Psoas muscle (tissue), 7 donors: ENCODE measurements at regions not wholly inside any gene's neighbourhood (a gene's known extent, or its start where the extent isn't known, plus 50 kb on each side); places are given as distances from the start of the nearest gene placed in this dataset.

Source experiments
- ATAC-seq, 4 donors: fragments of 200-7000 bp; cut with Tn5 transposase; one replicate each; pipeline ENCODE4 v1.9.1; 2020; ENCODE audit warnings: moderate library complexity in 3 of 4, mild to moderate bottlenecking in 2 of 4
- DNase-seq, 2 donors: peaks; one replicate each; pipeline ENCODE4 v3.0.0-alpha.2; 2020
- H3K27ac ChIP-seq: fragments of 200-600 bp; one replicate; pipeline ENCODE4 v1.8.0; 2022
- H3K27me3 ChIP-seq, 3 donors: fragments of 200-600 bp in 1 of 3; one replicate each; pipeline versions ENCODE4 v1.6.1 to v1.8.0; 2013 to 2022; ENCODE audit warnings: low read length in 2 of 3, mild to moderate bottlenecking in 2 of 3, moderate library complexity in 1 of 3; ENCODE audit not compliant: insufficient read depth in 3 of 3
- H3K36me3 ChIP-seq, 2 donors: fragments of 200-600 bp in 1 of 2; one replicate each; pipeline versions ENCODE4 v1.6.1 to v1.8.0; 2013 to 2022; ENCODE audit warnings: low read depth in 1 of 2, mild to moderate bottlenecking in 1 of 2, moderate library complexity in 1 of 2; ENCODE audit not compliant: insufficient read depth in 1 of 2
- H3K4me1 ChIP-seq: fragments of 200-600 bp; one replicate; pipeline ENCODE4 v1.8.0; 2022
- H3K4me3 ChIP-seq: fragments of 200-600 bp; one replicate; pipeline ENCODE4 v1.8.0; 2022; ENCODE audit warnings: mild to moderate bottlenecking
- H3K9me3 ChIP-seq: fragments of 200-600 bp; one replicate; pipeline ENCODE4 v1.8.0; 2022
- CTCF ChIP-seq: fragments of 200-600 bp; IDR thresholded peaks from one replicate; pipeline ENCODE4 v1.8.0; 2022; ENCODE audit warnings: antibody characterized with exemption
- WGBS, 3 donors: extraction: QIAGEN DNeasy Blood & Tissue Kit; methylation state at CpG; one replicate each; pipeline versions ENCODE4 v1.1.6 to v1.1.7; 2013; 5-methylcytosine and 5-hydroxymethylcytosine counted together
- intact Hi-C, 2 donors: fragments of 100-400 bp; cut with DNase I; formaldehyde crosslinking; loops; one replicate each; pipeline versions ENCODE4 v1.11.0 to v1.14.2; 2022
- donor health status: healthy with polysubstance abuse.
- donor health status: DM: no; HTN: no; CAD: no; lungs with moderate emphysema.
- donor health status: Bipolar disorder and iron deficiency.
- donor health status: healthy.
- donor health status: DM: yes; HTN: yes; CAD: no.
- donor health status: DM: no; HTN: no; CAD: no.
- donor health status: DM: yes; HTN: yes; CAD: no.

GRCh38 chr12:65761301-65761700, 63.0 kb upstream of the HMGA2 start:
- H3K27me3 ChIP-seq = no peaks in the 10 kb centered on the region
- ATAC-seq (no peak), DNase-seq (no peak)
- no peaks in the 10 kb centered on the region for H3K4me1 ChIP-seq
- H3K27ac ChIP-seq = no peak overlapping the region
- H3K36me3 ChIP-seq = no peaks in the 10 kb centered on the region
- WGBS, 3 donors = 61 to 68% (median 66%) methylated on average over 2 of the region's 2 CpGs
- intact Hi-C loops = no loop called here
- TF ChIP-seq CTCF = no peak
- no peaks in the 10 kb centered on the region for H3K9me3 ChIP-seq
- no peak overlapping the region for H3K4me3 ChIP-seq

- Histone ChIP-seq H3K9me3 (no peaks in the 10 kb centered on the region), H3K27ac (no peak overlapping the region), H3K27me3 (no peaks in the 10 kb centered on the region), H3K36me3 (no peaks in the 10 kb centered on the region), H3K4me3 (no peak overlapping the region), H3K4me1 (no peaks in the 10 kb centered on the region)
- TF ChIP-seq CTCF = no peak
- DNase-seq = no peak
- no peak for ATAC-seq
- intact Hi-C loops = no loop called here
- 91 to 96% (median 92%) methylated on average over 2 of the region's 2 CpGs for WGBS, 3 donors
Measured at GRCh38 chr12:65764325-65764724, 60.0 kb upstream of the HMGA2 start.

GRCh38 chr12:65765436-65765813, 58.9 kb upstream of the HMGA2 start:
- intact Hi-C loops = no loop called here
- no peak for DNase-seq
- Histone ChIP-seq H3K27me3 (no peaks in the 10 kb centered on the region), H3K27ac (no peak overlapping the region), H3K4me1 (no peaks in the 10 kb centered on the region), H3K4me3 (no peak overlapping the region), H3K36me3 (no peaks in the 10 kb centered on the region), H3K9me3 (no peaks in the 10 kb centered on the region)
- ATAC-seq = no peak
- WGBS, 3 donors = 93 to 96% (median 95%) methylated on average over 2 of the region's 2 CpGs
- TF ChIP-seq CTCF = no peak

DNA sequence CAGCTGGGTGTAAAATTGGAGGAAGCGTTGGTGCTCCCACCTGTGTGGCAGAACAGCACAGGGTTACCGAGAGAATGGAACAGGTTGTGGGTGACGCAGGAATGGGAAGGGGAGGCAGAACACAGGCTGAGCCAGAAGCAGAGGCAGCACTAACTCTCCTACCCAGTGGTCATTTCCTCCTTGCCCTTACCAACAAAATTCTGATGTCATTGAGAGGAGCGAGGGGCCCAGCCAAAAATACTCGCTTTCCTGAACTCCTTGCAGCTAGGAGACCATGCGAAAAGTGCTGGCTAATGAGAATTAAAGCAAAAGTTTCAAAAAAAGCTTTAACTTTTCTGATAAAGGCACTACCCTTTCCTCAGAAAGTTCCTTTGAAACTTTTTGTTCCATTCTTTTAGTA, 54.4 kb upstream of the HMGA2 start:
- Histone ChIP-seq H3K4me3 (no peak overlapping the region), H3K9me3 (no peaks in the 10 kb centered on the region), H3K4me1 (no peaks in the 10 kb centered on the region), H3K36me3 (no peaks in the 10 kb centered on the region), H3K27me3 (peaks cover 0 to 3% (median 2%) of the 10 kb centered on the region in 3 donors), H3K27ac (no peak overlapping the region)
- DNase-seq (no peak), ATAC-seq (no peak)
- TF ChIP-seq CTCF = no peak
- 81 to 89% (median 84%) methylated on average over 6 of the region's 6 CpGs for WGBS, 3 donors
- intact Hi-C loops = no loop called here
